Erythroblast (primary cell): ENCODE measurements at regions not wholly inside any gene's neighbourhood (a gene's known extent, or its start where the extent isn't known, plus 50 kb on each side); places are given as distances from the start of the nearest gene placed in this dataset.

Experiments
- DNase-seq, 2 experiments: peaks; one replicate each; lab custom pipeline; 2025; lab: John Stamatoyannopoulos, UW
- GATA1 ChIP-seq: IDR thresholded peaks from 2 replicates; pipeline ENCODE4 v1.6.1; 2011; ENCODE audit warnings: low read depth, mild to moderate bottlenecking, control low read depth, low read length, moderate library complexity
- POLR2A ChIP-seq: IDR thresholded peaks from 2 replicates; pipeline ENCODE4 v1.6.1; 2011; ENCODE audit warnings: mild to moderate bottlenecking, low read length

GRCh38 chr4:115945026-115945425 is 831.6 kb upstream of the NDST4 start:
- TF ChIP-seq GATA1: no peak
- TF ChIP-seq POLR2A: no peak
- no peak for DNase-seq

- TF ChIP-seq GATA1: no peak
- no peak for TF ChIP-seq POLR2A
- no peak for DNase-seq
Measured at GRCh38 chr4:115944146-115944905, 830.9 kb upstream of the NDST4 start.

GRCh38 chr4:115938764-115939443 is 825.5 kb upstream of the NDST4 start:
- no peak for TF ChIP-seq GATA1
- TF ChIP-seq POLR2A: no peak
- DNase-seq: no peak

GRCh38 chr4:115929373-115929772 is 816.0 kb upstream of the NDST4 start:
- DNase-seq: no peak
- no peak for TF ChIP-seq POLR2A
- no peak for TF ChIP-seq GATA1

GRCh38 chr4:115927382-115927781 is 814.0 kb upstream of the NDST4 start:
- no peak for DNase-seq
- TF ChIP-seq GATA1: no peak
- no peak for TF ChIP-seq POLR2A

- DNase-seq: no peak
- TF ChIP-seq POLR2A (no peak), GATA1 (no peak)
Measured at GRCh38 chr4:115923152-115923551, 809.7 kb upstream of the NDST4 start.

GRCh38 chr4:115920637-115921036 is 807.2 kb upstream of the NDST4 start:
- no peak for TF ChIP-seq POLR2A
- TF ChIP-seq GATA1: no peak
- no peak for DNase-seq

- DNase-seq: no peak
- TF ChIP-seq GATA1 (no peak), POLR2A (no peak)
Measured at GRCh38 chr4:115918149-115918548, 804.7 kb upstream of the NDST4 start.

- TF ChIP-seq POLR2A (no peak), GATA1 (no peak)
- DNase-seq: no peak
Measured at GRCh38 chr4:115906428-115906827, 793.0 kb upstream of the NDST4 start.

- TF ChIP-seq POLR2A: no peak
- no peak for TF ChIP-seq GATA1
- no peak for DNase-seq
Measured at GRCh38 chr4:115883847-115884246, 770.4 kb upstream of the NDST4 start.

GRCh38 chr4:115883231-115883630 is 769.8 kb upstream of the NDST4 start:
- TF ChIP-seq POLR2A (no peak), GATA1 (no peak)
- DNase-seq: no peak

GRCh38 chr4:115873048-115873447 is 759.6 kb upstream of the NDST4 start:
- DNase-seq: peak in 1 of 2 experiments; percentile 1
- no peak for TF ChIP-seq POLR2A
- no peak for TF ChIP-seq GATA1

GRCh38 chr4:115871596-115871995 is 758.2 kb upstream of the NDST4 start:
- DNase-seq: no peak
- TF ChIP-seq POLR2A: no peak
- no peak for TF ChIP-seq GATA1

GRCh38 chr4:115866364-115866896 is 753.0 kb upstream of the NDST4 start:
- TF ChIP-seq GATA1: no peak
- TF ChIP-seq POLR2A: no peak
- DNase-seq: no peak
